BLaER1 (cell line): ENCODE measurements at regions not wholly inside any gene's neighbourhood (a gene's known extent, or its start where the extent isn't known, plus 50 kb on each side); places are given as distances from the start of the nearest gene placed in this dataset.
"Not testable (repeated sequence)": the region's sequence is repeated elsewhere in the genome, so short reads cannot be mapped to it uniquely, and the experiment has no call there.

Experiments
- H3K27ac ChIP-seq: shearing (Covaris generic); formaldehyde crosslinking; 2 replicates; pipeline ENCODE4 v1.8.1; 2022
- H3K27me3 ChIP-seq: shearing (Covaris generic); formaldehyde crosslinking; 2 replicates; pipeline ENCODE4 v1.8.1; 2022
- H3K36me3 ChIP-seq: shearing (Covaris generic); formaldehyde crosslinking; 2 replicates; pipeline ENCODE4 v1.8.1; 2022
- H3K4me1 ChIP-seq: shearing (Covaris generic); formaldehyde crosslinking; 2 replicates; pipeline ENCODE4 v1.8.1; 2022
- H3K4me2 ChIP-seq: shearing (Covaris generic); formaldehyde crosslinking; 2 replicates; pipeline ENCODE4 v1.8.1; 2022
- H3K4me3 ChIP-seq: shearing (Covaris generic); formaldehyde crosslinking; 2 replicates; pipeline ENCODE4 v1.8.1; 2022
- H3K9ac ChIP-seq: shearing (Covaris generic); formaldehyde crosslinking; 2 replicates; pipeline ENCODE4 v1.8.1; 2022
- H3K9me3 ChIP-seq: shearing (Covaris generic); formaldehyde crosslinking; 2 replicates; pipeline ENCODE4 v1.8.1; 2022
- H4K20me1 ChIP-seq: shearing (Covaris generic); formaldehyde crosslinking; 2 replicates; pipeline ENCODE4 v1.8.1; 2022
- Cebpa-rat ChIP-seq: shearing (Covaris generic); IDR thresholded peaks from 2 replicates; pipeline ENCODE4 v1.8.1; 2022

DNA sequence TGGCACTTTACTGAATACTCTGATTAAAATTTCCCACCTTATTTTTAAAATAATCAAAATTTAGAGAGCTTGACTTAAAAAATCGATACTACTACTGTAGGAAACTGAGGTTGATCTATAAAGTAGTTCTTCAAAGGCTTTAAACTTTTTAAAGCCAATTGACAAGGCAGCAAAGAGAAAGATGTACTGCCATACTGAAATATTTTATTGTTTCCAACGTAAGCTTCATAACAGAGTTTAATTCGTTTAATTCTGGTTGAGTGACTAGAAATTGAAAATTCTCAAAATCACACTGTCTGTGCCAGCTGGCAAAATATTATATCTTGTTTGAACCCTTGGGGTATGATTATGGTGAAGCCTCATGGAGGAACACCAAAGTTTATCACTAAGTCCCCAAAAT lies 207.6 kb downstream of the UNC5CL start:
- no peaks in the 10 kb centered on the region for H3K9me3 ChIP-seq
- no peaks in the 10 kb centered on the region for H3K36me3 ChIP-seq
- H3K4me1 ChIP-seq, result no peaks in the 10 kb centered on the region
- no peaks in the 10 kb centered on the region for H3K27me3 ChIP-seq
- H3K4me2 ChIP-seq, result no peak overlapping the region
- no peak overlapping the region for H3K9ac ChIP-seq
- no peak overlapping the region for H3K27ac ChIP-seq
- H4K20me1 ChIP-seq, result no peaks in the 10 kb centered on the region
- TF ChIP-seq Cebpa-rat, result no peak
- H3K4me3 ChIP-seq, result no peak overlapping the region

DNA sequence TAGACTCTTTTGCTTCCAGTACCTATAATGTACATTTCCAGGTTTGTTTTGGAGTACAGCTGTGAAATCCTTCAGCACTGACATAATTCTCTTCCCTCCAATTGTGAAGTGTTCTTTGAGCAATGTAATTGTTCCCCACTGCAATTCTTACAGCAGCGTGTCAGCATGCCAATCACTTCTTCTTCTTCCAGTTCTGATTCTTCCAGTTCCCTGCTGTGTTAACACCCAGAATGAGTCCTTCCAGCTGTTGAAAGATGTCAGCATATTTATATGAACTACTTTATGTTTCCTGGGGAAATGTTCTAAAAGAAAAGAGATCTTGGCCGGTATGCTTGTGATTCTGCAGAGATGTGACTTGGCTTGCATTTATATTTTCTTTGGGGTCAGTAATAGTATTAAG lies 213.9 kb downstream of the UNC5CL start:
- no peaks in the 10 kb centered on the region for H3K36me3 ChIP-seq
- no peaks in the 10 kb centered on the region for H3K9me3 ChIP-seq
- no peaks in the 10 kb centered on the region for H3K27me3 ChIP-seq
- no peaks in the 10 kb centered on the region for H4K20me1 ChIP-seq
- H3K4me3 ChIP-seq, result no peak overlapping the region
- H3K4me2 ChIP-seq, result no peak overlapping the region
- no peak for TF ChIP-seq Cebpa-rat
- H3K4me1 ChIP-seq, result no peaks in the 10 kb centered on the region
- H3K9ac ChIP-seq, result no peak overlapping the region
- H3K27ac ChIP-seq, result no peak overlapping the region

DNA sequence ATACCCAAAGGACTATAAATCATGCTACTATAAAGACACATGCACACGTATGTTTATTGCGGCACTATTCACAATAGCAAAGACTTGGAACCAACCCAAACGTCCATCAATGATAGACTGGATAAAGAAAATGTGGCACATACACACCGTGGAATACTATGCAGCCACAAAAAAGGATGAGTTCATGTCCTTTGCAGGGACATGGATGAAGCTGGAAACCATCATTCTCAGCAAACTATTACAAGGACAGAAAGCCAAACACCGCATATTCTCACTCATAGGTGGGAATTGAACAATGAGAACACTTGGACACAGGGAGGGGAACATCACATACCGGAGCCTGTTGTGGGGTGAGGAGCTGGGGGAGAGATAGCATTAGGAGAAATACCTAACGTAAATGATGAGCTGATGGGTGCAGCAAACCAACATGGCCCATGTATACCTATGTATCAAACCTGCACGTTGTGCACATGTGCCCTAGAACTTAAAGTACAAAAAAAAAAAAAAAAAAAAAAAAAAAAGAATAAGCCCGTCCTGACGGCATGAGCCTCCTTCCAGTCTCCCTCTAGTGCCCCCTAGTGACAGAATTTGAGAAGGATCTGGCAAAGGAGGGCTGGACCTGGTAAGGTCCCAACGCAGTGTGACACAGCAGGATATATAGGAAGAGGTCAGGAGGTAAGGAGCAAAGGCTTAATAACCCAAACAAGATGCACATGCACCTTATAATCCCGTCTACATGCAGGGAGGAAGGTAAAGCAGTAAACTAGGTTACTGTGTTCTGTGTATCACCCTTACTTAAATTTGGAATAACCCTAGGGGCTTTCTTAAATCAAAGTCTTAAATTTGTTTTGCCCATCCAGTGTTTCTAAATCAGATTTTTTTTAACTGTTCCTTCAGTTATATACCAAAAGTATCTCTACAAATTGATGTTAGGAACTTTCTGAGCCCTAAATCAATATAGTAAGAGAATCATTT lies 214.8 kb downstream of the UNC5CL start:
- H3K27me3 ChIP-seq, H3K4me1 ChIP-seq, H3K4me2 ChIP-seq, H3K36me3 ChIP-seq, H3K27ac ChIP-seq, H4K20me1 ChIP-seq, H3K9me3 ChIP-seq, H3K9ac ChIP-seq, H3K4me3 ChIP-seq: not testable (repeated sequence)

DNA sequence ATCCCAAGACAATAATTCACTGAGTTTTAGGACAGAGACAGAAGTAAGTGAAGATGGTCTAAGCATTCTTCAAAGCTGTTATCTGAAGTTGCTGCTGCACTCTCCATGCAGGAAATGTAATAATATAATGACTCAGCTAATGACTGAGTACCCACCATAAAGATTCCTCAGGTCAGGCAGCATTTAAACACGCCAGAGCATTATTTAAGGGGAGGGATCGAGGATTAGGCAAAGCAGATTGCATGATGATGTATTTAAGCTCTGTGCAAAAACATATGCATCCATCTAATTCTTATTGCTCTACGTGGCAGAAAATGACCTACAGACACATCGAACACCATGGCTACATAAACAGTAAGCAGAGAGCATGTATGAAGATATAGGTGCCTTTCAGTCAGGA lies 216.4 kb downstream of the UNC5CL start:
- no peak overlapping the region for H3K4me2 ChIP-seq
- H3K36me3 ChIP-seq, result no peaks in the 10 kb centered on the region
- H3K27ac ChIP-seq, result no peak overlapping the region
- no peak for TF ChIP-seq Cebpa-rat
- H3K27me3 ChIP-seq, result no peaks in the 10 kb centered on the region
- H4K20me1 ChIP-seq, result no peaks in the 10 kb centered on the region
- no peak overlapping the region for H3K9ac ChIP-seq
- H3K4me3 ChIP-seq, result no peak overlapping the region
- H3K9me3 ChIP-seq, result no peaks in the 10 kb centered on the region
- no peaks in the 10 kb centered on the region; the same call in 1 of the 2 replicates for H3K4me1 ChIP-seq

DNA sequence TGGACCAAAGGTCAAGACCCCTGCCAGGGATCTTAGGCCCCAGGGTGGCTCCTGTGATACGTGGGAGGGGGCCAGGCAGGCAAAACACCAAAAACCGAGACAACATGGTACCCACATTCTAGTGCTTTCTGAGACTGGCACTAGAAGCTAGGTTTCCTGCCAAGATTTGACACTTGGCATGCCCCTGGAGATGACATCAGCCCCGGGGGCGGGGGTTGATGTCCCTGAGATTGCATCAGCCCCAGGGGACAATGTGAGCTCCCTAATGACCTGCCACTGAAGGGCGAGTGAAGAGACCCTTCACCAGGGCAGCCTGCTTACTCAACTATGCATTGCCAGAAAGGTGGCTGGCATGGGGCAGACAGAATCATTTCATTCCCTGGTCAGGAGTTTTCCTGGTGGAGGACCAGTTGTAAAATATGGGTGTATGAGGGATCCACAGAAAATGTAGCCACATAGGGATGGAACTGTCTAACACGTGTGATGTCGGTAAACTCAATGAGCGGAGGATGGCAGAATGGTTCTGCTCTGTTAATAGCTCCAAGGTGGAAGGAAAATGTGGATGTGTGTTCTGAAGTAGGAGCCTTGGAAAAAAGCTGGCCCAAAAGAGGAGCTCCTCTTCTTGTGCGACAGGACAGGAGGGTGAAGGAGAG lies 219.7 kb downstream of the UNC5CL start:
- Histone ChIP-seq H4K20me1 (no peaks in the 10 kb centered on the region), H3K4me1 (no peaks in the 10 kb centered on the region; the same call in 1 of the 2 replicates), H3K4me2 (no peak overlapping the region), H3K36me3 (no peaks in the 10 kb centered on the region), H3K9me3 (peaks cover 10% of the 10 kb centered on the region), H3K9ac (no peak overlapping the region), H3K4me3 (no peak overlapping the region), H3K27me3 (no peaks in the 10 kb centered on the region), H3K27ac (no peak overlapping the region)
- no peak for TF ChIP-seq Cebpa-rat

DNA sequence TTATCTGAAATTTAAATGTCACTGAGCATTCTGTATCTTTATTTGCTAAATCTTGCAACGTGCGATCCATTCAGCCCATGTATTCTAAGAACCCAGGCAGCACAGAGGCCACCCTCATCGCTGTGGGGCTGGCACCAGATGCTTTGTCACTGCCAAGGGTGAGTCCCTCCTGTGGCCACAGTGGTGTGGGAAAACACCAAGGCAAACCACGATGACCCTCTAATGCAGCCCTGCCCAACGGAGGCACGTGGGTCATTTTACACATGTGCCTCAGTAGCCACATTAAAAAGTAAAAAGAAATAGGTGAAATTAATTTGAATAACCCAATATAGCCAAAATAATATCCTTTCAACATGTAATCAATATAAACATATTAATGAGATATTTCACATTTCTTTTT lies 221.7 kb downstream of the UNC5CL start:
- Histone ChIP-seq H3K9ac (no peak overlapping the region), H3K27ac (no peak overlapping the region), H3K4me2 (no peak overlapping the region), H3K9me3 (peaks cover 10% of the 10 kb centered on the region), H3K4me3 (no peak overlapping the region), H3K4me1 (no peaks in the 10 kb centered on the region; the same call in 1 of the 2 replicates), H3K27me3 (no peaks in the 10 kb centered on the region), H3K36me3 (no peaks in the 10 kb centered on the region), H4K20me1 (no peaks in the 10 kb centered on the region)
- no peak for TF ChIP-seq Cebpa-rat

DNA sequence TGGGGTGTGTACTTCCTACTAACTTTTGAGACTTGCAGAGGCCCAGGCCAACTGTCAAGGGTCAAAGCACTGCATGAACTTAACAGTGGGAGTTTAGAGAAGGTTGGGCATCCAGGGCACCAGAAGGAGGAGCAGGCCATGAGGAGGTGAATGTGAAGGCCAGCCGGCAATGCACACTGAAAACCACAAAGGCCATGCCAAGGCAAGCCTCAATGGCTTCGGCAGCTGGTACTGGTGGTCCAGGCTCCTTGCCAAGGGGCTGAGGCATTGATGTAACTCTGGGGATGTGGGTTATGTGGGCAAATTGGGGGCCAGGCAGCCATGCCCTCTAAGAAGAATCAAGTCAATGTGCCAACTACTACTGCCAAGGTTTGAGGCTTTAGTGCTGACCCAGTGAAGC lies 222.4 kb downstream of the UNC5CL start:
- H3K27ac ChIP-seq, result no peak overlapping the region
- no peak overlapping the region for H3K4me3 ChIP-seq
- H3K4me1 ChIP-seq, result no peaks in the 10 kb centered on the region; the same call in 1 of the 2 replicates
- no peaks in the 10 kb centered on the region for H3K36me3 ChIP-seq
- no peaks in the 10 kb centered on the region for H3K27me3 ChIP-seq
- TF ChIP-seq Cebpa-rat, result no peak
- no peaks in the 10 kb centered on the region for H4K20me1 ChIP-seq
- peaks cover 10% of the 10 kb centered on the region for H3K9me3 ChIP-seq
- H3K9ac ChIP-seq, result no peak overlapping the region
- H3K4me2 ChIP-seq, result no peak overlapping the region

DNA sequence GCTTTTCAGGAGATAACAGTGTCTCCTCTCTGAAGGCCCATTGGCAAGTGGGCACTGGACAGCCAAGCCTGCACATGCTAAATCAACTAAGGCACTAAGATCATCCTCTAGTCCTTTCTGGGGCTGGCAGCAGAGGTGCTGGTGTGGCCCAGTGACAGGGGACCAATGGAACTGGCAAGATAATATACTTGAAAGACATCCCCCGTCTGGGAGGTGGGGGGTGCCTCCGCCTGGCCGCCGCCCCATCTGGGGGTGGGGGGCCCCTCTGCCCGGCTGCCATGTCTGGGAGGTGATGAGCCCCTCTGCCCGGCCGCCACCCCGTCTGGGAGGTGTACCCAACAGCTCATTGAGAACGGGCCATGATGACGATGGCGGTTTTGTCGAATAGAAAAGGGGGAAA lies 223.3 kb downstream of the UNC5CL start:
- no peak for TF ChIP-seq Cebpa-rat
- Histone ChIP-seq H3K9me3 (peaks cover 10% of the 10 kb centered on the region), H3K36me3 (no peaks in the 10 kb centered on the region), H3K4me2 (no peak overlapping the region), H3K27ac (no peak overlapping the region), H3K4me3 (no peak overlapping the region), H3K9ac (no peak overlapping the region), H4K20me1 (no peaks in the 10 kb centered on the region), H3K4me1 (no peaks in the 10 kb centered on the region; the same call in 1 of the 2 replicates), H3K27me3 (no peaks in the 10 kb centered on the region)

DNA sequence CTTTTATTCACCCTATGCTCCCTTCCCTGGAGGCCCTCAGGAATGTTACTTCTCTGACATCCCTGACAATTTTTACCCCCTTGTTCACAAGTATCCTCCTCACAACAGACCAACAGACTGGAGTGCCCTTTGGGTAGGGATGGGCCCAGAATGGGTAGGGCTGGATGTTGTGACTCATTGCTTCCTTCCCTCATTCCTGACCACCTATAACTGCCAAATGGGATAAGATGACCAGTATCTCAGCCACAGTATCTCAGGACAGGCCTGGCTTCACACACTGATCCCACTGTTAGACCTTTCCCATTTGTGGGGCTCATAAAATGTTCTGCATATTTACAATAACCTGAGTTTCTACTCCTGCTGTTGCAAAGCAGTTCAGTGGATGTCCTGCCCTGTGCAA lies 223.0 kb upstream of the LRFN2 start:
- peaks cover 17% of the 10 kb centered on the region for H3K4me1 ChIP-seq
- no peak overlapping the region for H3K9ac ChIP-seq
- no peak overlapping the region for H3K4me3 ChIP-seq
- no peak for TF ChIP-seq Cebpa-rat
- H3K27me3 ChIP-seq, result no peaks in the 10 kb centered on the region
- no peak overlapping the region for H3K27ac ChIP-seq
- no peaks in the 10 kb centered on the region for H3K36me3 ChIP-seq
- H3K9me3 ChIP-seq, result peaks cover 6% of the 10 kb centered on the region; the same call in 1 of the 2 replicates
- no peaks in the 10 kb centered on the region for H4K20me1 ChIP-seq
- no peak overlapping the region for H3K4me2 ChIP-seq

DNA sequence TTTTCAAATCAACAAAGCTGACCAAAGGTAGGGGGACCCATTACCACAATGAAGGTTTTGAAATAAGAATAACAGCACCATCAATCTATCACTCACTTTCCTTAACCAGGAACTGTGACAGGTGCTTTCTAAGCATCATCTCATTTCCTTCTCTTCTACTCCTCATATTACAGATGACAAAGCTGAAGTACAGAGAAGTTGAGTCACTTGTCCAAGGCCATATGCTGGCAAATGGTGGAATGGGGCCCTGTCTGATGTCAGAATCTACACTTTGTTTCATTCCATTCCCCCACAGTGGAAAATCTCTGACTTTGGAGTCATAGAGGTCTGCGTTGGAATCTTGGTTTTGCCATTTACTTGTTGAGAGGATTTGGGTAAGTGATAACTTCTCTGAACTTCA lies 222.5 kb upstream of the LRFN2 start:
- H3K4me2 ChIP-seq, result no peak overlapping the region
- no peaks in the 10 kb centered on the region for H3K36me3 ChIP-seq
- H3K27ac ChIP-seq, result no peak overlapping the region
- no peak overlapping the region for H3K4me3 ChIP-seq
- H4K20me1 ChIP-seq, result no peaks in the 10 kb centered on the region
- 0 out of 2 replicates have a peak, but pooled peaks cover under 1% of the 10 kb centered on the region for H3K9me3 ChIP-seq
- no peak overlapping the region for H3K9ac ChIP-seq
- no peaks in the 10 kb centered on the region for H3K27me3 ChIP-seq
- TF ChIP-seq Cebpa-rat, result no peak
- peaks cover 22% of the 10 kb centered on the region for H3K4me1 ChIP-seq
